Skin epidermis (tissue), 12 donors: ENCODE measurements at regions not wholly inside any gene's neighbourhood (a gene's known extent, or its start where the extent isn't known, plus 50 kb on each side); places are given as distances from the start of the nearest gene placed in this dataset.

Source experiments
- H3K27ac ChIP-seq, 21 experiments: fragments of 200-600 bp; sonication (generic) in 11 of 21; one replicate each; pipeline ENCODE4 v1.5.0; 2020; ENCODE audit warnings: mild to moderate bottlenecking in 3 of 21, inconsistent platforms in 2 of 21, moderate library complexity in 2 of 21
- H3K4me3 ChIP-seq, 7 experiments: fragments of 200-600 bp; sonication (generic) in 2 of 7; one replicate each; pipeline ENCODE4 v1.5.0; 2020; ENCODE audit warnings: inconsistent platforms in 2 of 7, mild to moderate bottlenecking in 2 of 7, moderate library complexity in 1 of 7

DNA sequence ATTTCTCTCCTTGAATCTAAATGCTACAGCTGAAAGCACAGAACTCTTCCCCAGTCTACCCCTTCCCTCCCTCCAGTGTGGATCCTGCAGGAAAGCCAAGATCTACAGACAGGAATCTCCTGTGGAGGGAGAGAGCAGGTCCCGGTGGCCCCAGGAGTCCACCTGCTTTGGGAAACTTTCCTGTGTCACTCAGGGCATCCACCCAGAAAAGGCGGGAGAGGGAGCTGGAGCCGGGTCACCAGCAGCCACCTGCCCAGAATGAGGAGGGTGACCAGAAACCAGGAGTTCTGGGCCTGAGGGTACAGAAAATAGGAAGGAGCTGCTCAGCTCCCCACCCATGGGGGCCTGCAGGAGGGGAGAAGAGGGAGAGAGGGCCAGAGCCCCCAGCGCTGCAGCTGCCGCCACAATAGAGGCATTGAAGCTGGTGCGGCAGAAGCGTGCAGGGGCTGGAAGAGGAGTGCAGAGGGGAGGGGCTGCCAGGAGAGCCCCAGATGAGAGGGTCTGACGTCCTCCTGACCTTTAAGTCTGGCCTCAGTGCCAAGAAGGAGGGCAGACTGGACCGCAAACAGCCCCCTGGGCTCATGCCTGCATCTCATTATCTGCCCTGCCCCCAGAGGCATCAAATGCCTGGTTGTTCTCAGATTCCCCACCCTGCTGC, 56.3 kb upstream of the TMEM72 start:
- Histone ChIP-seq H3K4me3 (no peak overlapping the region), H3K27ac (no peak overlapping the region)

DNA sequence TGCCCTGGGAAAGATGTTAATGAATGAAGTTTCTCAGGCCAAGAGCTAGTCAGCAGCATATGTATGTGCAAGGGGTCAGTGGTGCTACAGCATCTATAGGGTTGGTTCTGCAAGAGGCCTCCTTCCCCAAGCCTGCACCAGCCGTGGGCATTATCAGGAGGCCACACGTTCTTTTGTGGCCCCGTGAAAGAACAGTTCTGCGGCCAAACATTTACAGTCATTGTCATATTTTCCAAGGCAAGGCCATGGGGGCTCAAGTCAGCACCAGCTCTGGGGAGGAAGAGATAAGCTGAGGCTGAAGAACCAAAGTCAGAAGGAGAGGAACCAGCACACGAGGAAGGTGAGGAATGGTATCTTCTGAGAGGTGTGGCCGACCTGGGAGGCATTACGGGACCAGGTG, 54.4 kb upstream of the TMEM72 start:
- no peak overlapping the region for H3K4me3 ChIP-seq

DNA sequence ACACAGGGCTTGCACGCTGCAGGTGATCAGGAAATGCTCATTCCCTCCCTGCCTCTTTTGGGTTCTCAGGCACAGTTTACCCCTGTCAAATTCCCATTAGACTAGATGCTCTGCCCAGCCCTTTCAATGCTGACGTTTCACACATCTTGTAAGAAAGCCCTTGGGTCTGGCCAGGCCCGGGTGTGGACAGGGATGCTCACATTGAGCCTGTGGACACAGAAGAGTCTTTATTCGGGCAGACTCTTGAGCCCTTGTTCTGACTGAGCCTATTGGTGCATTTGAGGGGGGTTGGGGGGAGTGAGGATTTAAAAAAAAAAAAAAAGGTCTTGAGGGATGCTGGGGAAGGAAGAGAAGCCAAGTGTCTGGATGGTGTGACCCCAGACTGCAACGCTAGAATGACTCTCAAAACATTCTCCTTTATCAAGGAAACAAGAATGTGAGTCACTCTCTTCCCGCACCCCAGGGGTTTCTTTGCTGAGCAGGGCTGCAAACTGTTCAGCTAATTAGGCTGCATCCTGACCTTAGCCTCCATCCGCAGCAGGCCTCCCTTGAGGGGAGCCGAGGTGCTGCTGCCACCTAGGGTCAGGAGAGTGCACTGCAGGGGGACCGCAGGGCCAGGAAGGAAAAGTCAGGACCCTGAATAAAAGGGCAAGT, 53.6 kb upstream of the TMEM72 start:
- Histone ChIP-seq H3K27ac (no peak overlapping the region), H3K4me3 (no peak overlapping the region)

More for the DNA sequence above, 54.4 kb upstream of the TMEM72 start:
- no peak overlapping the region for H3K27ac ChIP-seq

DNA sequence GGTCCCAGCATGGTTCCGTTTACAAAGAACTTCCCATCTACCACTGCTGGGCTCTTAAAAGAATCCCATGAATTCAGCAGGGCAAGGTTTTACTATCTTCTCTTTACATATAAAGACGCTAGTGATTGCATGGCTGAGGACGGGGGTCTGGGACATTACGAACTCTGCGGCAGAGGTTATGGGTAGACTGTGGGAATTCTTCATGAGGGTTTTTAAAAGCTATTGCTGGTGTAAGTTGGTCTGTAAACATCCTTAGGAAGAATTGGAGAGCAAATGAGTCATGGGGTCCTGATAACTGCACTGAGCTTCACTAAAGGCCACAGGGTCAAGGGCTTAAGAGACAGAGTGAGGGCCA, 53.1 kb upstream of the TMEM72 start:
- Histone ChIP-seq H3K27ac (no peak overlapping the region), H3K4me3 (no peak overlapping the region)

DNA sequence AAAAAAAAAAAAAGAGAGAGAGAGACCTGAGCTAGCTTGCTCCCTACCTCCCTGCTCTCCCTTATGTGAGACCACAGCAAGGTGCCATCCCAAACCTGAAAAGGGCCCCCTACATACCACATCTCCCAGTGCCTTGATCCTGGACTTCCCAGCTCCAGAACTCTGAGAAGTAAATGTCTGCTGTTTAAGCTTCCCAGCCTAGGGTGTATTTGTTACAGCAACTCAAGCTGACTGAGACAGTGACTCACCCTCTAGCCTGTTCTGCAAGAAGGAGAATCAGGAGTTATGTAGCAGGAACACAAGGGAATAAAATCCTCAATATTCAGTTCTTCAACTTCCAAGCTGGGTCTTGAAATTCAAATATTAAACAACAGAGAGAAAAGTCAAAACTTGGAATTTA, 52.1 kb upstream of the TMEM72 start:
- Histone ChIP-seq H3K4me3 (no peak overlapping the region), H3K27ac (no peak overlapping the region)

DNA sequence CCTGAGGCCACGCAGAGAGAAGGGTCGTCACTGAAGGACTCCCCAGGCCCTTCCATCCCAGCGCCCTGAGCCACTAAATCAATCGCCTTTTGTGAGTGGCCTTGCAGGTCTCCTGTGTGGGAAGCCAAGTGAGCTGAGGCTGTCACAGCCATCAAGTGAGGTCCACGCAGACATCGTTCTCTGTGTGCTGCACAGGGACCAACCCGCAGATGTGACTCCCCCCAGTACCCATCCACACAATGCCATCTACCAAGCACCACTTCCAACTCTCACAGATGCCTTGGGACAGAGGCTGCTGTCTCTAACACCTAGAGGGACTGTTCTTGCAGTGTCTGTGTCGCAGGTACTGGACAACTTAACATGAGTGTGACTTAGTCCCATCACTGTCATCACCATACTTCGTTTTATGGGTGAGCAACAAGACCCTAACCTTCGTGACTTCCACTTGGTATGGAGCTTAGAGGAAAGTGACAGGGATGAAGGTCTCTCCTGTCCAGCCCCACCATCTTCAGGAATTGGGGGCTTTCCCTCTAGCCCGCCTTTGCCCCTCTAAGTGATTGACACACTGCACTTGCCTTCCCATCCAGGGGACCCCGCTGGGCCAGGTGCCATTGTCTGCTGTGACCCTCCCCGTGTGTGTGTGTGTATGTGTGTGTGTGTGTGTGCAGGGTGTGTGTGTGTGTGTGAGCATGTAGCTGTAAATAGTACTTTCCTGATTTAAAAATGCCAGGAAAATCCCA, 51.4 kb upstream of the TMEM72 start:
- no peak overlapping the region for H3K27ac ChIP-seq
- H3K4me3 ChIP-seq: no peak overlapping the region

DNA sequence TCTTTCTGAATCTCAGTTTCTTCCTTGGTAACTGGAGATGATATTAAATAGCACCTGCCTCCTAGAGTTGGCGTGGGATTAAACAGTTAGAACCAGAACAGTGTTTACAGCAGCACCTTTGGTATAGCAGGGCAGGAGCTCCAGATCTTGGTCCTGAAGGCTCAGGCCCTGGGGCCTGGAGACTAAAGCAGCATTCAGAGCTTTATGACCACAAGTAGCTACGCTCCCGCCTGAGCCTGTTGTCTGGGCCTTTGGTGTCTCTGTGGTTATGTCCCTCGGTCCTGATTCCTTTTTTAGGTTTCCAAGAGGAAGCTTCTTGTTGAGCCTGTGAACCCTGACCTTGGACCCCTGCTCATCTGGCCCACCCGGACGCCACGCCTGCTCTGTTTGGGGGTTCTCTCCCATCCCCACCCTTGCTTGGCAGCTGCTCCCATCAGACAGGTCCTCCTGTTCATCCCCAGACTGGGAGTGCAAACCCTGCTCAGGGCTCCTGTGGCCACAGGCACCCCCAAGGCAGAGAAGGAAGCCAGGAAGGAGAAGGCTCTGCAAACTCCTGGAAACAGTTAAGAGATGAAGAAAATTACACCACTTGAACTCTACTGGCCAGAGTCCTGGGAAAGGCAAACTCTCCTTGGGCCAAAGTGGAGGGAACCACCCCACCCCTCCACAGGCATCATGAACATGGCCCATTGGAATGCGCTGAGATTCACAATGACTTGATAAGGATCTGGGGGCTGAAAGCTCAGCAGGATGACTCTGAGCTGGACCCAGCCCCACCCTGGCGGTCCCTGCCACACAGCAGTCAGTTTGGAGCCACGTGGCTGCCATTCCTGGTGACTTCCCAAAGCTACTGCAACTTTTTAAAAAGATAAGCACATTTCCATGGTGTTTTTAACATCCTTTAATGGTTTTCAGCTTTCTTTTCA, 50.1 kb upstream of the TMEM72 start:
- peak overlapping the region in 1 of 21 experiments; percentile 18 for H3K27ac ChIP-seq

More for the DNA sequence above, 50.1 kb upstream of the TMEM72 start:
- no peak overlapping the region for H3K4me3 ChIP-seq
